ENCODE measurements at regions not wholly inside any gene's neighbourhood (a gene's known extent, or its start where the extent isn't known, plus 50 kb on each side); places are given as distances from the start of the nearest gene placed in this dataset.

GRCh38 chr5:135254183-135254582 is 144.8 kb downstream of the MACROH2A1 start:
- TF ChIP-seq RAD21 (IDR thresholded peaks at IDR 0.05): no peak
- TF ChIP-seq YY1 (IDR thresholded peaks at IDR 0.05): no peak
- no peak for TF ChIP-seq TAF1 (conservative IDR thresholded peaks at IDR 0.05)
- TF ChIP-seq CTCF (IDR thresholded peaks at IDR 0.05; ENCODE audit: low read depth, low read length, missing input control): no peak
- TF ChIP-seq HNF4G (IDR thresholded peaks at IDR 0.05): no peak
- no peak for TF ChIP-seq ATF3 (IDR thresholded peaks at IDR 0.05)
- no peak for TF ChIP-seq REST (IDR thresholded peaks at IDR 0.05)
- no peak for TF ChIP-seq FOXA1 (IDR thresholded peaks at IDR 0.05)

Measured in liver (tissue), 3 donors.